Panc1 (cell line): ENCODE measurements at regions not wholly inside any gene's neighbourhood (a gene's known extent, or its start where the extent isn't known, plus 50 kb on each side); places are given as distances from the start of the nearest gene placed in this dataset.

Experiments used
- ATAC-seq: fragments of 200-7000 bp; cut with Tn5 transposase; 2 replicates; pipeline ENCODE4 v1.9.1; 2020; ENCODE audit warnings: mild to moderate bottlenecking, moderate library complexity
- BruUV-seq: library from RNA; stranded (reverse); fragments of 400-500 nt; replicated peaks from 2 replicates; lab custom pipeline; 2021; lab: Mats Ljungman, UMichigan
- CTCF ChIA-PET: fragments of 300-600 bp; sonication (Branson Sonifier 250); formaldehyde crosslinking; loops from one replicate; lab custom pipeline; 2022; ENCODE audit warnings: antibody characterized with exemption; lab: Charles Lee
- POLR2A ChIA-PET: fragments of 300-600 bp; sonication (Branson Sonifier 250); formaldehyde crosslinking; loops from one replicate; lab custom pipeline; 2022; ENCODE audit warnings: antibody characterized with exemption; lab: Charles Lee
- DNase-seq: peaks from one replicate; pipeline ENCODE4 v3.0.0-alpha.2; 2010; ENCODE audit warnings: low read depth, low spot score
- H3K27ac ChIP-seq: 2 replicates; pipeline ENCODE4 v1.5.1; 2011; ENCODE audit warnings: mild to moderate bottlenecking, low read length, inconsistent platforms
- H3K27me3 ChIP-seq: fragments of 200-500 bp; sonication (Bioruptor generic); 2 replicates; pipeline ENCODE4 v1.6.0; 2014; ENCODE audit warnings: low read length, inconsistent platforms; ENCODE audit not compliant: control insufficient read depth, insufficient read depth
- H3K36me3 ChIP-seq: fragments of 200-500 bp; sonication (Bioruptor generic); 2 replicates; pipeline ENCODE4 v1.5.1; 2014; ENCODE audit warnings: inconsistent platforms, mild to moderate bottlenecking, low read length, moderate library complexity; ENCODE audit not compliant: control insufficient read depth, insufficient read depth
- H3K4me1 ChIP-seq: 2 replicates; pipeline ENCODE4 v1.5.1; 2011; ENCODE audit warnings: inconsistent platforms, mild to moderate bottlenecking, low read length, moderate library complexity; ENCODE audit not compliant: control insufficient read depth, insufficient read depth
- H3K4me3 ChIP-seq, 2 experiments: 2 replicates each; pipeline ENCODE4 v1.5.1; 2011 to 2012; ENCODE audit warnings: low read depth in 2 of 2, low read length in 2 of 2, mild to moderate bottlenecking in 2 of 2, inconsistent platforms in 1 of 2, moderate library complexity in 1 of 2
- H3K9me3 ChIP-seq: fragments of 200-500 bp; sonication (Bioruptor generic); 2 replicates; pipeline ENCODE4 v1.5.1; 2014; ENCODE audit warnings: low read depth, mild to moderate bottlenecking, inconsistent platforms, low read length, moderate library complexity; ENCODE audit not compliant: control insufficient read depth, insufficient read depth
- POLR2AphosphoS5 ChIP-seq: IDR thresholded peaks from 2 replicates; pipeline ENCODE4 v1.6.1; 2012; ENCODE audit warnings: mild to moderate bottlenecking, low read depth, low read length, moderate library complexity
- SIN3A ChIP-seq: IDR thresholded peaks from 2 replicates; pipeline ENCODE4 v1.6.1; 2012; ENCODE audit warnings: low read depth, mild to moderate bottlenecking, low read length, moderate library complexity, borderline replicate concordance; ENCODE audit not compliant: insufficient read depth
- TCF7L2 ChIP-seq: IDR thresholded peaks from 2 replicates; pipeline ENCODE4 v1.6.1; 2011; ENCODE audit warnings: mild to moderate bottlenecking, low read depth, low read length, inconsistent platforms
- in situ Hi-C: cut with HindIII; loops from 2 replicates; pipeline ENCODE4 v1.10.0; 2016; ENCODE audit warnings: low sequenced_read_pairs, low pct_unique_long_range_greater_than_20kb
- intact Hi-C: fragments of 100-400 bp; cut with micrococcal nuclease; formaldehyde crosslinking; loops from one replicate; pipeline ENCODE4 v1.10.0; 2022; ENCODE audit not compliant: unreplicated experiment
- TF ChIP-seq, protein P1 (sequence below), 2 experiments: IDR thresholded peaks; 2 replicates each; pipeline ENCODE4 v1.6.1; 2011 to 2012; ENCODE audit warnings: low read depth in 2 of 2, control low read depth in 1 of 2, low read length in 1 of 2, mild to moderate bottlenecking in 1 of 2, moderate library complexity in 1 of 2; ENCODE audit not compliant: insufficient read depth in 1 of 2
- TF ChIP-seq, protein P2 (sequence below): fragments of 450-650 bp; IDR thresholded peaks from 2 replicates; pipeline ENCODE4 v1.5.1; 2017; ENCODE audit warnings: mild to moderate bottlenecking

DNA sequence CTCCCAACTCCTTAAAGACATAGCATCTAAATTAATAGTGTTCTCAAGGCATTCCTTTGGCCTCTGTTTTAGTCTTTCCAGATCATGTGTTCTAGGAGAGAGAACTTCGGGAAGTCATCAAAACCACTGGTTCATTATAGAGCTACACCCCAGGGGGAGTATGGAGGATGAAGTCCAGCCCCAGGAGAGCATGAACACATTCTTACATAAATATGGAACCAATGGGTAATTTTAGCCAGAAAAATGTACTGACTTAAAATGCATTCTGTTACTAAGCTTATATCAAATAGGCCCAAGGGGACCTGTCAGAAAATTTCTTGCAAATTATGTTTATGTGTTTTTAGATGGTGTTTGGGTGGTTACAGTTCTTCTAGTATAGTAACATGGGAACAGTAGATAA, 165.2 kb downstream of the NTMT2 start:
- ChIA-PET CTCF (no interaction called here), POLR2A (no interaction called here)
- Histone ChIP-seq H3K9me3 (no peaks in the 10 kb centered on the region), H3K36me3 (no peaks in the 10 kb centered on the region), H3K4me1 (no peaks in the 10 kb centered on the region), H3K27ac (no peak overlapping the region), H3K27me3 (no peaks in the 10 kb centered on the region), H3K4me3 (no peak overlapping the region)
- DNase-seq (no peak), ATAC-seq (no peak)
- in situ Hi-C loops (no loop called here), intact Hi-C loops (no loop called here)
- BruUV-seq, result no TSS peak
- TF ChIP-seq, protein P1, sequence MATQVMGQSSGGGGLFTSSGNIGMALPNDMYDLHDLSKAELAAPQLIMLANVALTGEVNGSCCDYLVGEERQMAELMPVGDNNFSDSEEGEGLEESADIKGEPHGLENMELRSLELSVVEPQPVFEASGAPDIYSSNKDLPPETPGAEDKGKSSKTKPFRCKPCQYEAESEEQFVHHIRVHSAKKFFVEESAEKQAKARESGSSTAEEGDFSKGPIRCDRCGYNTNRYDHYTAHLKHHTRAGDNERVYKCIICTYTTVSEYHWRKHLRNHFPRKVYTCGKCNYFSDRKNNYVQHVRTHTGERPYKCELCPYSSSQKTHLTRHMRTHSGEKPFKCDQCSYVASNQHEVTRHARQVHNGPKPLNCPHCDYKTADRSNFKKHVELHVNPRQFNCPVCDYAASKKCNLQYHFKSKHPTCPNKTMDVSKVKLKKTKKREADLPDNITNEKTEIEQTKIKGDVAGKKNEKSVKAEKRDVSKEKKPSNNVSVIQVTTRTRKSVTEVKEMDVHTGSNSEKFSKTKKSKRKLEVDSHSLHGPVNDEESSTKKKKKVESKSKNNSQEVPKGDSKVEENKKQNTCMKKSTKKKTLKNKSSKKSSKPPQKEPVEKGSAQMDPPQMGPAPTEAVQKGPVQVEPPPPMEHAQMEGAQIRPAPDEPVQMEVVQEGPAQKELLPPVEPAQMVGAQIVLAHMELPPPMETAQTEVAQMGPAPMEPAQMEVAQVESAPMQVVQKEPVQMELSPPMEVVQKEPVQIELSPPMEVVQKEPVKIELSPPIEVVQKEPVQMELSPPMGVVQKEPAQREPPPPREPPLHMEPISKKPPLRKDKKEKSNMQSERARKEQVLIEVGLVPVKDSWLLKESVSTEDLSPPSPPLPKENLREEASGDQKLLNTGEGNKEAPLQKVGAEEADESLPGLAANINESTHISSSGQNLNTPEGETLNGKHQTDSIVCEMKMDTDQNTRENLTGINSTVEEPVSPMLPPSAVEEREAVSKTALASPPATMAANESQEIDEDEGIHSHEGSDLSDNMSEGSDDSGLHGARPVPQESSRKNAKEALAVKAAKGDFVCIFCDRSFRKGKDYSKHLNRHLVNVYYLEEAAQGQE (IDR thresholded peaks at IDR 0.05; ENCODE audit: insufficient read depth in 1 of 2, low read depth in 2 of 2, low read length in 1 of 2), result no peak
- TF ChIP-seq POLR2AphosphoS5 (no peak), TCF7L2 (no peak), SIN3A (no peak)
- TF ChIP-seq, protein P2, sequence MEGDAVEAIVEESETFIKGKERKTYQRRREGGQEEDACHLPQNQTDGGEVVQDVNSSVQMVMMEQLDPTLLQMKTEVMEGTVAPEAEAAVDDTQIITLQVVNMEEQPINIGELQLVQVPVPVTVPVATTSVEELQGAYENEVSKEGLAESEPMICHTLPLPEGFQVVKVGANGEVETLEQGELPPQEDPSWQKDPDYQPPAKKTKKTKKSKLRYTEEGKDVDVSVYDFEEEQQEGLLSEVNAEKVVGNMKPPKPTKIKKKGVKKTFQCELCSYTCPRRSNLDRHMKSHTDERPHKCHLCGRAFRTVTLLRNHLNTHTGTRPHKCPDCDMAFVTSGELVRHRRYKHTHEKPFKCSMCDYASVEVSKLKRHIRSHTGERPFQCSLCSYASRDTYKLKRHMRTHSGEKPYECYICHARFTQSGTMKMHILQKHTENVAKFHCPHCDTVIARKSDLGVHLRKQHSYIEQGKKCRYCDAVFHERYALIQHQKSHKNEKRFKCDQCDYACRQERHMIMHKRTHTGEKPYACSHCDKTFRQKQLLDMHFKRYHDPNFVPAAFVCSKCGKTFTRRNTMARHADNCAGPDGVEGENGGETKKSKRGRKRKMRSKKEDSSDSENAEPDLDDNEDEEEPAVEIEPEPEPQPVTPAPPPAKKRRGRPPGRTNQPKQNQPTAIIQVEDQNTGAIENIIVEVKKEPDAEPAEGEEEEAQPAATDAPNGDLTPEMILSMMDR, result no peak

DNA sequence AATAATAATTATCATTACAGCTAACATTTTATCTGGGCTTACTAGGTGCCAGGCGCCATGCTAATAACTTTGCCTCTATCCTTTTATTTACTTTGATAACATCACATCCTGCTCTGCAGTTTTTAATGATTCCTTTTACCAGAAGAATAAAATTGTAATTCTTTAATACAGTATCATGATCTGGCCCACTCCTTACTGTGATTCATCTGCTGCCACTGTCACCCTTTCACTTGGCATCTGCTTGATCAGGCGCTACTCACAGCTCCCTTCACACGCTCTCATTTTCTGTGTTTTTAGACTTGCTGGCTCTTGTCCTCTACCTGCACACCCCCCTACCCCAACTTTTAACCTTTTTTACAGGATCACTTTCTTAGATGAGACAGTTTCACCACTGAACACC, 167.5 kb downstream of the NTMT2 start:
- ChIA-PET POLR2A (no interaction called here), CTCF (no interaction called here)
- Histone ChIP-seq H3K27me3 (no peaks in the 10 kb centered on the region), H3K4me3 (no peak overlapping the region), H3K9me3 (no peaks in the 10 kb centered on the region), H3K36me3 (no peaks in the 10 kb centered on the region), H3K27ac (no peak overlapping the region), H3K4me1 (no peaks in the 10 kb centered on the region)
- DNase-seq (no peak), ATAC-seq (no peak)
- no peak for TF ChIP-seq POLR2AphosphoS5
- TF ChIP-seq, protein P2, result no peak
- TF ChIP-seq, protein P1 (IDR thresholded peaks at IDR 0.05; ENCODE audit: insufficient read depth in 1 of 2, low read depth in 2 of 2, low read length in 1 of 2), result no peak
- TF ChIP-seq TCF7L2, result no peak
- no peak for TF ChIP-seq SIN3A
- BruUV-seq, result no TSS peak
- intact Hi-C loops, result no loop called here
- in situ Hi-C loops, result no loop called here
